ENCODE measurements at regions not wholly inside any gene's neighbourhood (a gene's known extent, or its start where the extent isn't known, plus 50 kb on each side); places are given as distances from the start of the nearest gene placed in this dataset.

DNA sequence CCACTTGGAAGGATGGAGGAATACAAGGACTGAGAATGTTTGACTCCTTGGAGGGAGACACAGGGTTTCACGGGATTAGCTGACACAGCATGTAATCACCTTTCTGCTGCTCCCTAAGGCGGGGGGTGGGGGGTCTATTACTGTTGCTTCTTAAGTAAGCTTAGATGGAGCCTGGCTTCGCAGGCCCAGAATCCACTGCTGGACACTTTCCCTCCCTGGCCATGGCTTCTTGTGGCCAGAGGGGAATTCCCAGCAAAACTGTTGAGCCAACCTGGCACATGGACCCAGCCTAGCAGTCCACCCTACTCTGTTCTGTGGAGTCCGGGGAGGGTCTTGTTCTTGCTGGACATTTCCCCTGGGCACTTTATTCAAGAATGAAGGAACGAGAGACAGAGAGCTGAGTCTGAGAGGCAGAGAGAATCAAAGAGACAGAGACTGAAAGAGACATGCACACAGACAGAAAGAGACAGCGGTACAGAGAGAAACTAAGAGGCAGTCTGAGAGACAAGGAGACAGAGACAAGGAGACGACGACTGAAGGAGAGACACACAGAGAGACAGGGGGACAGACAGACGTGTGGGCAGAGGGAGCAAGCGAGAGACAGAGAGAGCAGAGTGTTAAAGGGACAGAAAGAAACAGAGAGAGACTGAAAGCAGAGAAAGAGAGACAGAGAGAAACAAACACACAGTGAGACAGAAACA, 55.6 kb upstream of the DLG1 start:
- TF ChIP-seq, protein P1, sequence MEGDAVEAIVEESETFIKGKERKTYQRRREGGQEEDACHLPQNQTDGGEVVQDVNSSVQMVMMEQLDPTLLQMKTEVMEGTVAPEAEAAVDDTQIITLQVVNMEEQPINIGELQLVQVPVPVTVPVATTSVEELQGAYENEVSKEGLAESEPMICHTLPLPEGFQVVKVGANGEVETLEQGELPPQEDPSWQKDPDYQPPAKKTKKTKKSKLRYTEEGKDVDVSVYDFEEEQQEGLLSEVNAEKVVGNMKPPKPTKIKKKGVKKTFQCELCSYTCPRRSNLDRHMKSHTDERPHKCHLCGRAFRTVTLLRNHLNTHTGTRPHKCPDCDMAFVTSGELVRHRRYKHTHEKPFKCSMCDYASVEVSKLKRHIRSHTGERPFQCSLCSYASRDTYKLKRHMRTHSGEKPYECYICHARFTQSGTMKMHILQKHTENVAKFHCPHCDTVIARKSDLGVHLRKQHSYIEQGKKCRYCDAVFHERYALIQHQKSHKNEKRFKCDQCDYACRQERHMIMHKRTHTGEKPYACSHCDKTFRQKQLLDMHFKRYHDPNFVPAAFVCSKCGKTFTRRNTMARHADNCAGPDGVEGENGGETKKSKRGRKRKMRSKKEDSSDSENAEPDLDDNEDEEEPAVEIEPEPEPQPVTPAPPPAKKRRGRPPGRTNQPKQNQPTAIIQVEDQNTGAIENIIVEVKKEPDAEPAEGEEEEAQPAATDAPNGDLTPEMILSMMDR (IDR thresholded peaks at IDR 0.05), result no peak
- TF ChIP-seq EZH2 (IDR thresholded peaks at IDR 0.05; ENCODE audit: borderline replicate concordance, insufficient read depth, low read depth, low read length, poor library complexity, severe bottlenecking), result no peak

All from B cell (primary cell).